HG02970 (cell line): ENCODE measurements at regions not wholly inside any gene's neighbourhood (a gene's known extent, or its start where the extent isn't known, plus 50 kb on each side); places are given as distances from the start of the nearest gene placed in this dataset.
"Not testable (repeated sequence)": the region's sequence is repeated elsewhere in the genome, so short reads cannot be mapped to it uniquely, and the experiment has no call there.

Experiments
- ATAC-seq: cut with Tn5 transposase; IDR thresholded peaks from one replicate; pipeline ENCODE4 v1.9.1; 2021; ENCODE audit warnings: mild to moderate bottlenecking, moderate library complexity, moderate number of reproducible peaks; ENCODE audit not compliant: unreplicated experiment, low FRiP score

- ATAC-seq, result peak; percentile 67
These were observed 279.4 kb downstream of the RFPL4B start for GRCh38 chr6:112626468-112627082.

GRCh38 chr6:112634376-112634775 lies 287.2 kb downstream of the RFPL4B start:
- no peak for ATAC-seq

GRCh38 chr6:112636650-112637262 lies 289.6 kb downstream of the RFPL4B start:
- no peak for ATAC-seq

- no peak for ATAC-seq
These were observed 292.3 kb downstream of the RFPL4B start for GRCh38 chr6:112639391-112639831.

- no peak for ATAC-seq
These were observed 293.8 kb downstream of the RFPL4B start for GRCh38 chr6:112640891-112641290.

- ATAC-seq, result no peak
These were observed 302.7 kb downstream of the RFPL4B start for GRCh38 chr6:112649853-112650252.

GRCh38 chr6:112651239-112651638 lies 304.1 kb downstream of the RFPL4B start:
- no peak for ATAC-seq

- no peak for ATAC-seq
These were observed 312.8 kb downstream of the RFPL4B start for GRCh38 chr6:112659912-112660311.

- no peak for ATAC-seq
These were observed 313.5 kb downstream of the RFPL4B start for GRCh38 chr6:112660626-112661025.

GRCh38 chr6:112663698-112664097 lies 316.6 kb downstream of the RFPL4B start:
- no peak for ATAC-seq

- ATAC-seq, result no peak
These were observed 318.0 kb downstream of the RFPL4B start for GRCh38 chr6:112665114-112665513.

GRCh38 chr6:112665815-112666214 lies 318.7 kb downstream of the RFPL4B start:
- ATAC-seq, result no peak

- no peak for ATAC-seq
These were observed 320.3 kb downstream of the RFPL4B start for GRCh38 chr6:112667427-112667826.

GRCh38 chr6:112680091-112680490 lies 333.0 kb downstream of the RFPL4B start:
- no peak for ATAC-seq

GRCh38 chr6:112682071-112682470 lies 334.9 kb downstream of the RFPL4B start:
- no peak for ATAC-seq

- ATAC-seq, result no peak
These were observed 336.0 kb downstream of the RFPL4B start for GRCh38 chr6:112683106-112683505.

- no peak for ATAC-seq
These were observed 336.8 kb downstream of the RFPL4B start for GRCh38 chr6:112683926-112684325.

GRCh38 chr6:112685521-112686220 lies 338.5 kb downstream of the RFPL4B start:
- not testable (repeated sequence) for ATAC-seq

- not testable (repeated sequence) for ATAC-seq
These were observed 341.5 kb downstream of the RFPL4B start for GRCh38 chr6:112688487-112689165.

- ATAC-seq, result not testable (repeated sequence)
These were observed 342.2 kb downstream of the RFPL4B start for GRCh38 chr6:112689183-112689858.
